ENCODE measurements at regions not wholly inside any gene's neighbourhood (a gene's known extent, or its start where the extent isn't known, plus 50 kb on each side); places are given as distances from the start of the nearest gene placed in this dataset.

GRCh38 chr12:23008623-23009022, 383.7 kb downstream of the ETNK1 start:
- no peak for TF ChIP-seq EZH2 (IDR thresholded peaks at IDR 0.05; ENCODE audit: low read length, missing control alignments)
- TF ChIP-seq, protein P1, sequence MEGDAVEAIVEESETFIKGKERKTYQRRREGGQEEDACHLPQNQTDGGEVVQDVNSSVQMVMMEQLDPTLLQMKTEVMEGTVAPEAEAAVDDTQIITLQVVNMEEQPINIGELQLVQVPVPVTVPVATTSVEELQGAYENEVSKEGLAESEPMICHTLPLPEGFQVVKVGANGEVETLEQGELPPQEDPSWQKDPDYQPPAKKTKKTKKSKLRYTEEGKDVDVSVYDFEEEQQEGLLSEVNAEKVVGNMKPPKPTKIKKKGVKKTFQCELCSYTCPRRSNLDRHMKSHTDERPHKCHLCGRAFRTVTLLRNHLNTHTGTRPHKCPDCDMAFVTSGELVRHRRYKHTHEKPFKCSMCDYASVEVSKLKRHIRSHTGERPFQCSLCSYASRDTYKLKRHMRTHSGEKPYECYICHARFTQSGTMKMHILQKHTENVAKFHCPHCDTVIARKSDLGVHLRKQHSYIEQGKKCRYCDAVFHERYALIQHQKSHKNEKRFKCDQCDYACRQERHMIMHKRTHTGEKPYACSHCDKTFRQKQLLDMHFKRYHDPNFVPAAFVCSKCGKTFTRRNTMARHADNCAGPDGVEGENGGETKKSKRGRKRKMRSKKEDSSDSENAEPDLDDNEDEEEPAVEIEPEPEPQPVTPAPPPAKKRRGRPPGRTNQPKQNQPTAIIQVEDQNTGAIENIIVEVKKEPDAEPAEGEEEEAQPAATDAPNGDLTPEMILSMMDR (conservative IDR thresholded peaks at IDR 0.05 in 1 of 2, IDR thresholded peaks at IDR 0.05 in 1 of 2; ENCODE audit: low read depth in 1 of 2, low read length in 2 of 2), result no peak
